Colonic mucosa (tissue), 4 donors: ENCODE measurements at regions not wholly inside any gene's neighbourhood (a gene's known extent, or its start where the extent isn't known, plus 50 kb on each side); places are given as distances from the start of the nearest gene placed in this dataset.

Source experiments
- DNase-seq: peaks from one replicate; pipeline ENCODE4 v3.0.0-alpha.2; 2020
- H3K27ac ChIP-seq: fragments of 200-600 bp; one replicate; pipeline ENCODE4 v1.8.0; 2021
- H3K27me3 ChIP-seq: fragments of 200-600 bp; one replicate; pipeline ENCODE4 v1.8.0; 2021
- H3K36me3 ChIP-seq: fragments of 200-600 bp; one replicate; pipeline ENCODE4 v1.8.0; 2021
- H3K4me1 ChIP-seq: fragments of 200-600 bp; one replicate; pipeline ENCODE4 v1.8.0; 2021; ENCODE audit warnings: mild to moderate bottlenecking
- H3K4me3 ChIP-seq: fragments of 200-600 bp; one replicate; pipeline ENCODE4 v1.8.0; 2021
- H3K9ac ChIP-seq, 2 donors: one replicate each; pipeline ENCODE4 v1.7.0; 2013; ENCODE audit warnings: control low read depth in 2 of 2, low read depth in 2 of 2, low read length in 2 of 2
- H3K9me3 ChIP-seq: fragments of 200-600 bp; one replicate; pipeline ENCODE4 v1.8.0; 2021
- CTCF ChIP-seq: fragments of 200-600 bp; IDR thresholded peaks from one replicate; pipeline ENCODE4 v1.8.0; 2022; ENCODE audit warnings: antibody characterized with exemption, mild to moderate bottlenecking
- intact Hi-C: fragments of 100-400 bp; cut with DNase I; formaldehyde crosslinking; loops from one replicate; pipeline ENCODE4 v1.14.1; 2022
- donor health status: healthy.
- donor health status: DM: no; HTN: no; CAD: no.
- donor health status: DM: no; HTN: no; CAD: no.

DNA sequence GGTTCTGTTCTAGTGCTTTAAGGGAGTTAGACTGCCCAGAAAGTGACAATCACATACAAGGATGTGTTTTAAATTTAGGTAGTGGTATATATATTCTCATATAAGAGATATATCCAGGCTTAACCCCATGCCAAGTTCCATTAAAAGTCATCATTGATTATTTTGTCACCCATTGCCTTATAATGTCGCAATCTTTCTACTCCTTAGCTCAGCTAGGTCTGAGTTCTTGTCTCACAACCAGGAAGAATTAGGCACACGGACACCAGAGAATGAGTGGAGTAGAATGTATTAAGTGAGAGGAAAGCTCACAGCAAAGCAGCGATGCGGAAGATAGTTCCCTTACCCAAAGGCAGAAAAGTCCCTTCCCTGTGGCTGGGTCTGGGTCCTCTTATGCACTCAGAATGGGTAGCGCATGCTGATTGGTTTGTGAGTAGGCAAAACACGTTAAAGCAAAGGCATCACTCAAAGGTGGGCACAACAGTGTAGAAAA is 197.2 kb upstream of the AHR start:
- Histone ChIP-seq H3K4me1 (no peaks in the 10 kb centered on the region), H3K27ac (no peak overlapping the region), H3K4me3 (no peak overlapping the region), H3K36me3 (no peaks in the 10 kb centered on the region), H3K9me3 (no peaks in the 10 kb centered on the region), H3K27me3 (no peaks in the 10 kb centered on the region), H3K9ac (no peak overlapping the region)
- DNase-seq: no peak
- no peak for TF ChIP-seq CTCF
- intact Hi-C loops: no loop called here

DNA sequence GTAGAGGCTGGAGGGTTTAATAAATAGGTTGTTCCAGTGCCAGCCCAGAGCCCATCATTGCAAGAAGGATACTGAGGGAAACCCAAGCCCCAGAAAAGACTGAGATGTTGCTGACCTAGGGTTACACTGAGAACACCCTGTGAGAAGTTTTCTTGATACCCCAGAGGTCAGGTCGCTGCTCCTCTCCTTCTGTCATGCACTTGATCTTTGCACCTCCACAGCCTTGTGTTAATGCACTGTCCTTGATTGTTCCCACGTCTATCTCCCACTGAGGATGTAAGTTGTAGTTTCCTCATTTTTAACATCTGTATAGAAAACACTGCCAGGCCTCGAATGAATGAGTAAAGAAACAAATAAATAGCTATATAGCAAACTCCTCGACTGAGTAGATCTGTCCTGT is 195.3 kb upstream of the AHR start:
- intact Hi-C loops: no loop called here
- no peaks in the 10 kb centered on the region for H3K9me3 ChIP-seq
- no peaks in the 10 kb centered on the region for H3K4me1 ChIP-seq
- no peak overlapping the region for H3K4me3 ChIP-seq
- no peak overlapping the region for H3K27ac ChIP-seq
- no peak for DNase-seq
- no peaks in the 10 kb centered on the region for H3K27me3 ChIP-seq
- TF ChIP-seq CTCF: no peak
- no peak overlapping the region for H3K9ac ChIP-seq
- H3K36me3 ChIP-seq: no peaks in the 10 kb centered on the region

DNA sequence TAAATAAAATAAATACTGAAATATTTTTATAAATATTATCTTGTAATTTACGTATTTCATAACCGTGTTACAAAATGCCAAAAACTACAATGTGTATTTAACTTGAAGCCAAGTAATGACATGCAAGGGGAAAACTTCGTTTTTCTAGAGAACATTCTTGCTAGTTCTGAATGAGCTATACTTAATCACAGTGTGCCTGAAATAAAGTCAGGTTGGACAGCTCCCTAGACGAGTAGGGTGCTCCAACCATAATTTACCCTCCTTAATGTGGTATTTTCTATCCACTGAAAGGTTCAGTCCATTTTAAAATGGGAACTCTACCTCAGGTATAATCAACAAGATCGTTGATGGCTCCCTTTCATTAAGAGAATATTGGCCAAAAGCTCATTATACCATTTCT is 194.5 kb upstream of the AHR start:
- no peak for TF ChIP-seq CTCF
- no peak for DNase-seq
- Histone ChIP-seq H3K4me3 (no peak overlapping the region), H3K27ac (no peak overlapping the region), H3K27me3 (no peaks in the 10 kb centered on the region), H3K9me3 (no peaks in the 10 kb centered on the region), H3K4me1 (no peaks in the 10 kb centered on the region), H3K36me3 (no peaks in the 10 kb centered on the region), H3K9ac (no peak overlapping the region)
- intact Hi-C loops: no loop called here

- H3K9ac ChIP-seq: no peak overlapping the region
- no peak overlapping the region for H3K4me3 ChIP-seq
- H3K9me3 ChIP-seq: no peaks in the 10 kb centered on the region
- H3K27me3 ChIP-seq: no peaks in the 10 kb centered on the region
- TF ChIP-seq CTCF: no peak
- intact Hi-C loops: no loop called here
- H3K27ac ChIP-seq: no peak overlapping the region
- no peak for DNase-seq
- no peaks in the 10 kb centered on the region for H3K36me3 ChIP-seq
- no peaks in the 10 kb centered on the region for H3K4me1 ChIP-seq
These were observed 194.0 kb upstream of the AHR start for GRCh38 chr7:17104419-17104818.

GRCh38 chr7:17105701-17106100 is 192.8 kb upstream of the AHR start:
- Histone ChIP-seq H3K4me3 (no peak overlapping the region), H3K9ac (no peak overlapping the region), H3K27me3 (no peaks in the 10 kb centered on the region), H3K4me1 (no peaks in the 10 kb centered on the region), H3K9me3 (no peaks in the 10 kb centered on the region), H3K27ac (no peak overlapping the region), H3K36me3 (no peaks in the 10 kb centered on the region)
- TF ChIP-seq CTCF: no peak
- intact Hi-C loops: no loop called here
- DNase-seq: no peak
